HG03159 (cell line): ENCODE measurements at regions not wholly inside any gene's neighbourhood (a gene's known extent, or its start where the extent isn't known, plus 50 kb on each side); places are given as distances from the start of the nearest gene placed in this dataset.

Experiments used
- ATAC-seq: cut with Tn5 transposase; IDR thresholded peaks from one replicate; pipeline ENCODE4 v1.9.1; 2021; ENCODE audit warnings: mild to moderate bottlenecking, moderate library complexity; ENCODE audit not compliant: unreplicated experiment

GRCh38 chr7:148472406-148472805, 118.2 kb upstream of the C7orf33 start:
- ATAC-seq: no peak

GRCh38 chr7:148473703-148474480, 116.7 kb upstream of the C7orf33 start:
- ATAC-seq: no peak

GRCh38 chr7:148474481-148475025, 116.0 kb upstream of the C7orf33 start:
- no peak for ATAC-seq

GRCh38 chr7:148478551-148478950, 112.0 kb upstream of the C7orf33 start:
- ATAC-seq: no peak

- ATAC-seq: no peak
Observed at GRCh38 chr7:148480479-148481146, 110.0 kb upstream of the C7orf33 start.

- no peak for ATAC-seq
Observed at GRCh38 chr7:148481147-148481526, 109.4 kb upstream of the C7orf33 start.

- no peak for ATAC-seq
Observed at GRCh38 chr7:148481971-148482626, 108.5 kb upstream of the C7orf33 start.

GRCh38 chr7:148483515-148484308, 106.9 kb upstream of the C7orf33 start:
- no peak for ATAC-seq

GRCh38 chr7:148484486-148484885, 106.1 kb upstream of the C7orf33 start:
- ATAC-seq: no peak

GRCh38 chr7:148485618-148486017, 104.9 kb upstream of the C7orf33 start:
- no peak for ATAC-seq

GRCh38 chr7:148486937-148487336, 103.6 kb upstream of the C7orf33 start:
- no peak for ATAC-seq

- no peak for ATAC-seq
Observed at GRCh38 chr7:148487912-148488311, 102.7 kb upstream of the C7orf33 start.

GRCh38 chr7:148489678-148490077, 100.9 kb upstream of the C7orf33 start:
- ATAC-seq: no peak

- ATAC-seq: no peak
Observed at GRCh38 chr7:148492157-148492860, 98.3 kb upstream of the C7orf33 start.

GRCh38 chr7:148495605-148496004, 95.0 kb upstream of the C7orf33 start:
- no peak for ATAC-seq

- no peak for ATAC-seq
Observed at GRCh38 chr7:148500978-148501377, 89.6 kb upstream of the C7orf33 start.

GRCh38 chr7:148503900-148504487, 86.6 kb upstream of the C7orf33 start:
- no peak for ATAC-seq

- ATAC-seq: no peak
Observed at GRCh38 chr7:148505645-148506375, 84.8 kb upstream of the C7orf33 start.

GRCh38 chr7:148507064-148507573, 83.4 kb upstream of the C7orf33 start:
- ATAC-seq: peak; percentile 98
